ENCODE measurements at regions not wholly inside any gene's neighbourhood (a gene's known extent, or its start where the extent isn't known, plus 50 kb on each side); places are given as distances from the start of the nearest gene placed in this dataset.

GRCh38 chr7:156220701-156221100 is 408.4 kb upstream of the SHH start:
- 62% methylated on average over 10 of the region's 10 CpGs for WGBS
- Histone ChIP-seq H3K27ac (ENCODE audit: low read length) (no peak overlapping the region), H3K4me1 (ENCODE audit: control insufficient read depth, insufficient read depth, low read length) (no peaks in the 10 kb centered on the region), H3K4me3 (ENCODE audit: low read length) (no peak overlapping the region), H3K27me3 (ENCODE audit: control insufficient read depth, insufficient read depth) (no peaks in the 10 kb centered on the region), H3K9me3 (ENCODE audit: control insufficient read depth, low read length) (peaks cover 2% of the 10 kb centered on the region)
- intact Hi-C loops (cut with DNase I), result no loop called here
- DNase-seq, result no peak
- no peak for ATAC-seq

GRCh38 chr7:156220078-156220605 is 407.9 kb upstream of the SHH start:
- Histone ChIP-seq H3K27me3 (ENCODE audit: control insufficient read depth, insufficient read depth) (no peaks in the 10 kb centered on the region), H3K4me3 (ENCODE audit: low read length) (no peak overlapping the region), H3K9me3 (ENCODE audit: control insufficient read depth, low read length) (peaks cover 2% of the 10 kb centered on the region), H3K27ac (ENCODE audit: low read length) (no peak overlapping the region), H3K4me1 (ENCODE audit: control insufficient read depth, insufficient read depth, low read length) (no peaks in the 10 kb centered on the region)
- intact Hi-C loops (cut with DNase I), result no loop called here
- 80% methylated on average over 16 of the region's 16 CpGs for WGBS
- ATAC-seq, result no peak
- no peak for DNase-seq

- DNase-seq, result no peak
- 76% methylated on average over 18 of the region's 18 CpGs for WGBS
- intact Hi-C loops (cut with DNase I), result no loop called here
- Histone ChIP-seq H3K27me3 (ENCODE audit: control insufficient read depth, insufficient read depth) (no peaks in the 10 kb centered on the region), H3K4me3 (ENCODE audit: low read length) (no peak overlapping the region), H3K9me3 (ENCODE audit: control insufficient read depth, low read length) (no peaks in the 10 kb centered on the region), H3K27ac (ENCODE audit: low read length) (no peak overlapping the region), H3K4me1 (ENCODE audit: control insufficient read depth, insufficient read depth, low read length) (no peaks in the 10 kb centered on the region)
- ATAC-seq, result no peak
Observed at GRCh38 chr7:156219307-156220077, 407.2 kb upstream of the SHH start.

- Histone ChIP-seq H3K27ac (ENCODE audit: low read length) (no peak overlapping the region), H3K4me3 (ENCODE audit: low read length) (no peak overlapping the region), H3K9me3 (ENCODE audit: control insufficient read depth, low read length) (no peaks in the 10 kb centered on the region), H3K4me1 (ENCODE audit: control insufficient read depth, insufficient read depth, low read length) (no peaks in the 10 kb centered on the region), H3K27me3 (ENCODE audit: control insufficient read depth, insufficient read depth) (no peaks in the 10 kb centered on the region)
- DNase-seq, result no peak
- intact Hi-C loops (cut with DNase I), result no loop called here
- ATAC-seq, result no peak
- 68% methylated on average over 13 of the region's 13 CpGs for WGBS
Observed at GRCh38 chr7:156218544-156219306, 406.5 kb upstream of the SHH start.

- intact Hi-C loops (cut with DNase I), result no loop called here
- no peaks in the 10 kb centered on the region for H3K4me1 ChIP-seq (ENCODE audit: control insufficient read depth, insufficient read depth, low read length)
- H3K4me3 ChIP-seq (ENCODE audit: low read length), result no peak overlapping the region
- no peak for DNase-seq
- no peaks in the 10 kb centered on the region for H3K27me3 ChIP-seq (ENCODE audit: control insufficient read depth, insufficient read depth)
- H3K27ac ChIP-seq (ENCODE audit: low read length), result no peak overlapping the region
- WGBS, result 70% methylated on average over 6 of the region's 6 CpGs
- ATAC-seq, result no peak
- H3K9me3 ChIP-seq (ENCODE audit: control insufficient read depth, low read length), result no peaks in the 10 kb centered on the region
Observed at GRCh38 chr7:156217803-156218202, 405.5 kb upstream of the SHH start.

- intact Hi-C loops (cut with DNase I), result no loop called here
- DNase-seq, result no peak
- Histone ChIP-seq H3K4me3 (ENCODE audit: low read length) (no peak overlapping the region), H3K27me3 (ENCODE audit: control insufficient read depth, insufficient read depth) (no peaks in the 10 kb centered on the region), H3K4me1 (ENCODE audit: control insufficient read depth, insufficient read depth, low read length) (no peaks in the 10 kb centered on the region), H3K9me3 (ENCODE audit: control insufficient read depth, low read length) (no peaks in the 10 kb centered on the region), H3K27ac (ENCODE audit: low read length) (no peak overlapping the region)
- 66% methylated on average over 7 of the region's 7 CpGs for WGBS
- no peak for ATAC-seq
Observed at GRCh38 chr7:156209087-156209486, 396.8 kb upstream of the SHH start.

GRCh38 chr7:156207306-156207705 is 395.0 kb upstream of the SHH start:
- intact Hi-C loops (cut with DNase I), result no loop called here

GRCh38 chr7:156206174-156206573 is 393.9 kb upstream of the SHH start:
- DNase-seq (no peak), ATAC-seq (no peak)
- Histone ChIP-seq H3K9me3 (ENCODE audit: control insufficient read depth, low read length) (no peaks in the 10 kb centered on the region), H3K27ac (ENCODE audit: low read length) (no peak overlapping the region), H3K27me3 (ENCODE audit: control insufficient read depth, insufficient read depth) (no peaks in the 10 kb centered on the region), H3K4me3 (ENCODE audit: low read length) (no peak overlapping the region), H3K4me1 (ENCODE audit: control insufficient read depth, insufficient read depth, low read length) (no peaks in the 10 kb centered on the region)
- WGBS, result 82% methylated on average over 8 of the region's 8 CpGs
- intact Hi-C loops (cut with DNase I), result no loop called here

More at GRCh38 chr7:156207306-156207705, 395.0 kb upstream of the SHH start:
- Histone ChIP-seq H3K4me3 (ENCODE audit: low read length) (no peak overlapping the region), H3K4me1 (ENCODE audit: control insufficient read depth, insufficient read depth, low read length) (no peaks in the 10 kb centered on the region), H3K27ac (ENCODE audit: low read length) (no peak overlapping the region), H3K27me3 (ENCODE audit: control insufficient read depth, insufficient read depth) (no peaks in the 10 kb centered on the region), H3K9me3 (ENCODE audit: control insufficient read depth, low read length) (no peaks in the 10 kb centered on the region)
- no peak for DNase-seq
- WGBS, result 76% methylated on average over 6 of the region's 6 CpGs
- no peak for ATAC-seq

GRCh38 chr7:156204820-156205219 is 392.6 kb upstream of the SHH start:
- H3K27me3 ChIP-seq (ENCODE audit: control insufficient read depth, insufficient read depth), result no peaks in the 10 kb centered on the region
- no peaks in the 10 kb centered on the region for H3K9me3 ChIP-seq (ENCODE audit: control insufficient read depth, low read length)
- WGBS, result 85% methylated on average over 6 of the region's 6 CpGs
- DNase-seq, result no peak
- no peaks in the 10 kb centered on the region for H3K4me1 ChIP-seq (ENCODE audit: control insufficient read depth, insufficient read depth, low read length)
- no peak overlapping the region for H3K4me3 ChIP-seq (ENCODE audit: low read length)
- no peak for ATAC-seq
- intact Hi-C loops (cut with DNase I), result no loop called here
- H3K27ac ChIP-seq (ENCODE audit: low read length), result no peak overlapping the region

- Histone ChIP-seq H3K4me3 (ENCODE audit: low read length) (no peak overlapping the region), H3K9me3 (ENCODE audit: control insufficient read depth, low read length) (no peaks in the 10 kb centered on the region), H3K27me3 (ENCODE audit: control insufficient read depth, insufficient read depth) (no peaks in the 10 kb centered on the region), H3K27ac (ENCODE audit: low read length) (no peak overlapping the region), H3K4me1 (ENCODE audit: control insufficient read depth, insufficient read depth, low read length) (no peaks in the 10 kb centered on the region)
- intact Hi-C loops (cut with DNase I), result no loop called here
- 82% methylated on average over 10 of the region's 10 CpGs for WGBS
- no peak for DNase-seq
- ATAC-seq, result no peak
Observed at GRCh38 chr7:156203923-156204322, 391.7 kb upstream of the SHH start.

- Histone ChIP-seq H3K27me3 (ENCODE audit: control insufficient read depth, insufficient read depth) (no peaks in the 10 kb centered on the region), H3K4me3 (ENCODE audit: low read length) (no peak overlapping the region), H3K27ac (ENCODE audit: low read length) (no peak overlapping the region), H3K4me1 (ENCODE audit: control insufficient read depth, insufficient read depth, low read length) (no peaks in the 10 kb centered on the region), H3K9me3 (ENCODE audit: control insufficient read depth, low read length) (no peaks in the 10 kb centered on the region)
- intact Hi-C loops (cut with DNase I), result no loop called here
- ATAC-seq (no peak), DNase-seq (no peak)
- WGBS, result 83% methylated on average over 9 of the region's 9 CpGs
Observed at GRCh38 chr7:156198277-156198676, 386.0 kb upstream of the SHH start.
